NCI-H460 (cell line): ENCODE measurements at regions not wholly inside any gene's neighbourhood (a gene's known extent, or its start where the extent isn't known, plus 50 kb on each side); places are given as distances from the start of the nearest gene placed in this dataset.
"Not testable (repeated sequence)": the region's sequence is repeated elsewhere in the genome, so short reads cannot be mapped to it uniquely, and the experiment has no call there.

ENCODE experiments used
- DNase-seq: peaks from one replicate; pipeline ENCODE4 v3.0.0-alpha.2; 2016; ENCODE audit warnings: low read depth; ENCODE audit errors: extremely low read depth

DNA sequence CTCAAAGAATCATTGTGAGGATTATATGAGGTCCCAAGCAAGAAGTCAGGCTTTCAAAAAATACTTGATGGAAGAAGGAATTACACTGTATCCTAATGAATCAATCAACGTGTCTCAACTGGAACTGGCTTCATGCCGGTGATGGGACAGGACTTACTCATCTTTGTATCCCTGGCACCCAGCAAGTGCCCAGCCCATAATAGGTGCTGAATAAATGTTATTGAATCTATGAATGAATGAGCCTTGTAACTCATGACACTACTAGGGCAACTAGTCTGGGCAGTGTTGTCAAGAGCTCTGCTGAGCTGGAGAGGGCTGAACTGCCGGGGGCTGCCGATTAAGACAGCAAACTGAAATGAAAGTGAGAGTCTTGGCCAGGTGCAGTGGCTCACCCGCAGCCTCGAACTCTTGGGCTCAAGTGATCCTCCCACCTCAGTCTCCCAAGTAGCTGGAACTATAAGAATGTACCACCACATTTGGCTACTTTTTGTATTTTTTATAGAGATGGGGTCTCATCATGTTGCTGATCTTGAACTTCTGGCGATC, 87.2 kb upstream of the KIF5B start:
- no peak for DNase-seq

DNA sequence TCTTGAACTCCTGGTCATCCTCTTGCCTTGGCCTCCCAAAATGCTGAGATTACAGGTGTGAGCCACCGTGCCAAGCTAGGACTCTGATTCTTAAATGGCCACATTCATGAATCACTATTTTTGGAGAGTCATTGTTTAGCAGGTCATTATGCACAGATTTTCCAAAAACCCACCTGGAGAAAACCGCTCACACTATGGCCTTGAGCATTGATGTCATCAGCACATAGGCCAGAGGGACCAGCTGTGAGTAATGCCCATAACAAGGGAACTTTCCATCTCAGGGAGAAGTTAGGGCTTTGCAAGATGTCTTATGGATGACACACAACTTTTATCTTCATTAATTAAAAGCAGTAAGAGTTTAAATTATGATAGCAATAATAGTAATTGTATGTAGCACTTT, 86.4 kb upstream of the KIF5B start:
- DNase-seq, result no peak

DNA sequence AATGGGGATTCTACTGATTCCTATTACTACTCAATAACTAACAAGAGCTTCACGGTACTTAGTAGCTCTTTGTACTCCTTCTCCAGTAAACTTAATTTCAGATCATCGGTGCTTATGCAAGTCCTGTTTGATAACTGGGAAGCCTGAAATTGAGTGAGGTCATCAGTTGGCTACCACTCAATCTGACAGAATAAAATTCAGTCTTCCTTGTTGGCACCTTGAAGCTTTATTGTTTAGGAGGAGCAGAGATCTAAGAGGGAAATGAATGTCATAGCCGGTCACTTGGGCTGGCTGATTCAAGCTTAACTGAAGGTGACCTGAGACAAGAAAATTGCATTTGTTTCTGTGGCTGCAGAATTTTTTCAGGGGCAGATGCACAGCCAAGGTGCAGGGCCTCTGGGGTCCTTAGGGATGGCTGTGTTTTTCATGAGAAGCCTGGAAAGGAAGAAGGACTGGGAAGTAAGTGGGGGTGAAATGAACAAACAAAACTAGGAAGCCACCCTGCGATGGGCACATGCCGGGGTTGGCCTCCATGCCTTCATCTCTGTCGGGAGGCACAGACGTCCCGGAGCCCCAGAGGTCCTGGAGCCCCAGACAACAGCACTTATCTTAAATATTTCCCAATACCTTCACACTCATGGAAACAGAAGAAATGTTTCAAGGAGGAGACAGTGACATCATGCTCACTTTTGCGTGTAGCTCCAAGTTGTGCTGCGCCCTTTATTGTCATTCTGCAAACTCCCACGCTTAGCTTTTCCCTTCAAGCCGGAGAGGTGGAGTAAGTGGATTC, 85.0 kb upstream of the KIF5B start:
- DNase-seq, result no peak

DNA sequence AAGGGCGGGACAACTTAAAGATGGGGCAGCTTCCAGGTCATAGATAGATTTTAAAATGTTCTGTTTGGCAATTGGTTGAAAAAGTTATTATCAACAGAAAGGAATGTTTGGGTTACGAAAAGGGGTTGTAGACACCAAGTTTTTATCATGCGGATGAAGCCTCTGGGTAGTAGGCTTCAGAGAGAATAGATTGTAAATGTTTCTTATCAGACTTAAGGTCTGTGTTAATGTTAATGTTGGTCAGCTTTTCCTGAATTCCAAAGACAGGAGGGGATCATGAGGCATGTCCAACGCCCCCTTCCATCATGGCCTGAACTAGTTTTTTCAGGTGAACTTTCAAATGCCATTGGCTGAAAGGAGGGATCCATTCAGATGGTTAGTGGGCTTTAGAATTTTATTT, 84.2 kb upstream of the KIF5B start:
- DNase-seq, result no peak

DNA sequence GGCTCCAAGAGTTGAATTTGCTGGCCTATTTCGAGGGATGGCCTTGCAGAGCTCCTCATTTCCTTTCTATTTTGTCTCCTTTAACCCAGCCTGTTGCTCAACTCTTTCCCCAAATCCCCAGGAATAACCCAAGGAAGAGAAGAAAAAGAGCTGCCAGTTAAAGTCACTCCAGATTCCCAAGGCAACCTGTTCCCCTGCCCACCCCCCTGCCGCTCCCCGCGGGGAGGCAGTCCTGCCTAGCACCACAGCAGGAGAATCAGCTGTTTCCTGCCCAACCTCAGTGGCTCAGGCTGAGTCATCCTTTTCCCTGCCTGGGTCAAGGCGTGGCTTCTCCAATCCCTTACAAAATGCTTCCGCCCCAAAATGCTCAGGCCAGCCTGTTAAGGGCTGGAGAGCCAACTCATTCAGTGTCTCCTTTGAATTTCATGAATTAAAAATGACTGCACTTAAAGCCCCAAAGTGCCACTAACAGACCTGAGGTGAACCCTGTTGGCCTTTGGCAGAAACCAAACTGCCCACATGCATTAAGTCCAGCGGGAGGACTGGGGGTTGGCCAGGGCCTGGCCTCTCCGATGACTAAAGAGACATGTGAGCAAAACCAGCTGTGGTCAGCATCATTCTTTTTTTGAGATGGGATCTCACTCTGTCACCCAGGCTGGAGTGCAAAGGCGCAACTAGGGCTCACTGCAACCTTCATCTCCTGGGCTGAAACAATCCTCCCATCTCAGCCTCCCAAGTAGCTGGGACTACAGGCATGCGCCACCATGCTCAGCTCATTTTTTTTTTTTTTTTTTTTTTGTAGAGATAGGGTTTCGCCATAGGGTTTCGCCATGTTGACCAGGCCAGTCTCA, 83.2 kb upstream of the KIF5B start:
- DNase-seq, result peak; percentile 78

DNA sequence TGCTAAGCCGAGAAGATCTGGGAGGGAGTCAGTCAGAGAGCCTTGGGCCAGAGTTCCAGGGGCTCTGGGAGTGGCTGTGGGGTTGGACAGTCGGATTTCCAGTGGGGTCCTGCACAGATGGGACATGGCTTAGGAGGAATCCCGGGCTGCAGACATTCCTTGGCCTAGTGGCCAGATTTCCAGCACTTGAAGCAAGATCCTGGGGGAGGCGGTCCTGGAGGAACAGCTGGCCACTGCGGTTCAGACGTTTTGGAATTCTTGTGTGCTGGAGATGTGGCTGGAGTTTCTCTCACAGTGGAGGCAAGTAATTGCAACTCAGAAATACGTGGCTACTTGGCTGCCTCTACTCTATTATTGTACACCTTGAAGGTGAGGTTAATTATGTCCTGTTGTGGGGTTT, 80.7 kb upstream of the KIF5B start:
- not testable (repeated sequence) for DNase-seq

DNA sequence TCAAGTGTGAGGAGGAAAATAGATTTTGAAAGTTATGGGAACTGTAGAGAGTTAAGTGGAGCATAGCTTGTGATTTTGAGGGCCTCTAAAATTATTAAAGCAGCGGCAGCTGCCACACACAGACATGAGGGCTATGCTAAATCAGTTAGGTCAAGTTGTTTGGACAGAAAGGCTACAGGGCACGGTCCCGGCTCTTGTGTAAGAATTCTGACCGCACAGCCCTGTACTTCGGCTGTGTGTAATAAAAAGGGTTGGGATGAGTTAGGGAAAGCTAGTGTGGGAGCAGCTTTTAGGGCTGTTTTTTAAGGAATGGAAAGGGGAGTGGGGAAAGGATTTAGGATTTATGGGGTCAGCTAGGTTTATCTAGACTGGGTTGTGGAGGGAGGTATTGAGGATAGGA, 79.6 kb upstream of the KIF5B start:
- not testable (repeated sequence) for DNase-seq

DNA sequence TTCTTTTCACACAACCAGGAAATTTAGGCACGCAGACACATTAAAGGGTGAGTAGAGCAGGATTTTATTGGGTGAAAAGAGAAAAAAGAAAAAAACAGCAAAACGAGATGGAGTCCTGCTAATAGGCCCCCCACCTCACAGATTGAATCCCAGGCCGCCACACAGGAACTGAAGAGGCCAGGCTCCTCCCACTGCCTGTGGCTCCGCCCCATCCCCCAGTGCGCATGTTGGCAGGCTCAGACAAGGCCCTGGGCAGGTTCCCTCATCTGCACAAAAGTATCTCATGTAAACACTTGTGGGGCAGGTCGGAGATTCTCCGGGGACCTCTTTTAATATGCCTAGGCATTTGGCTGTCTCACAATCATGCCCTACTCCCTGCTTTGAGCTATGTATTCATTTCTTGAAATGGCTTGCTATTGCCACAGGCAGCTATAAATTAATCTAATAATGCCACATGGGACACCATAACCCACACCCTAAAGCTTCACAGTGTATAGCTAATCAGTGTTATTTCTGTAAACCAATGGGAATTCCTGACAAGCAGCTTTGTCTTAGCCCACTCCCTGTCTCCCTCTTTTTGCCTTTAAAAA, 76.2 kb upstream of the KIF5B start:
- DNase-seq, result no peak

DNA sequence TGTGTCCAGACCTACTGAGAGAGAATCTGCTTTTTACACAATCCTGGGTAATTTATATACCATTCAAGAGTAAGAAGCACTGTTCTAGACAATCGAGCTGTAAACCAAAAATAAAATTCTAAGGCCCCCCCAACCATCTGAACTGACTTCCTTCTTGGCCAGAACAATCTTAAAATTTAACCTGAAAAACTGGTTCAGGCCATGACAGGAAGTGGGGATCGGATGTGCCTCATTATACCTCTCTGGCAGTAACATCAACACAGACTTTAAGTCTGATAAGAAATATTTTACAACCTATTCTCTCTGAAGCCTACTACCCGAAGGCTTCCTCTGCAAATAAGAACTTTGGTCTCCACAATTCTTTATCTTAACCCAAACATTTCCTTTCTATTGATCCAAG, 75.2 kb upstream of the KIF5B start:
- no peak for DNase-seq

DNA sequence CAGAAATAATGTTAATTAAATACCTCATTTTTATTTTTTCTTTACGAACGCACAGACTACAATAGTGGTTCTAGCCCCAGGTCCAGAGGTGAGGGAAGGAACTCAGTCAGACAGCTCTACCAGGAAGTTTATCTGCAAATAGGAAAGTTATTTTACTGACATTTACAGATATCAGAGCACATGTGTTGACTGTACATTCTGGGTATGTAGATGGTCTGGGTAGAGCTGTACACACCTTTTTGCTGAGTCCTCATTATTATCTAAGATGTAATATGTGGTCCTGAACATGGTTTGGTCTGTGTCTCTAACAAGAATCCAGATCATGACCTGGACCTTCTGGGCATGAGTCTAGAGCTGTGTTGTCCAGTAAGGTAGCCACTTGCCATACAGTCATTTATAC, 74.6 kb upstream of the KIF5B start:
- DNase-seq, result no peak

DNA sequence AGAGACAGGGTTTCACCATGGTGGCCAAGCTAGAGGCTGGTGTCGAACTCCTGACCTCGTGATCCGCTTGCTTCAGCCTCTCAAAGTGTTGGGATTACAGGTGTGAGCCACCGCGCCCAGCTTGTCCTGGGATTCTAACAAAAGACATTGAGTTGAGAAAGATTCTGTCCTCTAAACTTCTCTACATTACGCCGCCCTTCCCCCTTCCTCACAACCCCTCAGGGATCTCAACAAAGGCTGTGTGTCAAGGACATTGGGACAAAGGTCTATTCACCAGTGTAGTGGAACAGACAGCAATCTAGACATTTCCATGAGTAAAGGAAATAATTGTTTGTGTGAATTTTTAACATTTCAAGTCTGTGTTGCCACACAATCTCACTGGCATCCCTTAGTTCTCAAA, 68.8 kb upstream of the KIF5B start:
- no peak for DNase-seq

DNA sequence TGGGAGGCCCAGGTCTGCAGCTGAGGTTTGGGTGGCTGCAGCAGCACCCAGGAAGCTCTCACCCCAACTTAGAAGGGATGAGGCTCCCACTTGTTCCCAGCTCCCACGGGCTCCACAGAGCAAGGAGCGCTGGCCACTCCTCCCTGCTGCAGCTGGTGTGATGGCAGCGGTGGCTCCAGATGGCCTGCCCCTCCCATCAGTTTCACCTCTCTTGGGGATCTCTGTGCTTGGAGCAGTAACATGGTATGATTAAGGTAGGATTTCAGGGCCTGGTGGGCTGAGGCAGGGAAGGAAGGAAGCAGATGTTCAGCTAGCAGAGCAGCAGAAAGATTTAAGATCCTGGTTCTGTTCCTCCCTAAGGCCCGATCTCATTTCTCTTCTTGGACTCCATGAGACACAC, 66.8 kb upstream of the KIF5B start:
- DNase-seq, result no peak

DNA sequence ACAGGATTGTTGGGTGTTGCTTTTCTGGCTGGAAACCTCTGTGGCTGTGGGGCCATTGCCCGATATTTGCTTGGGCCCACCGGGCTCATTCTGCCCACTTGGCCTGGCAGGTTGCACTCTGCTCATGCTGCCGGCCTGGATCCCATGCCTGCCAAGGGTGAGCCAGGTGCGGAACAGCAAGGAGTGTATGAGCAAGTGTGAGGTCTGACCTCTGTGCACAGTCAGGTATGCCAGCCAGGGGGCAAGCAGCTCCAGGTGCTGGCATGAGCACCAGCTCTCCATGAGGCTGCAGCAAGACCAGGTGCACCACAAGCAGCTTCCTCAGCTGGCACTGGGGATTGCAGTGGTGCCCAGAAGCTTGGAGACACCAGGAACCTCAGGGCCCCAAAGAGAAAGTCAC, 65.4 kb upstream of the KIF5B start:
- no peak for DNase-seq

DNA sequence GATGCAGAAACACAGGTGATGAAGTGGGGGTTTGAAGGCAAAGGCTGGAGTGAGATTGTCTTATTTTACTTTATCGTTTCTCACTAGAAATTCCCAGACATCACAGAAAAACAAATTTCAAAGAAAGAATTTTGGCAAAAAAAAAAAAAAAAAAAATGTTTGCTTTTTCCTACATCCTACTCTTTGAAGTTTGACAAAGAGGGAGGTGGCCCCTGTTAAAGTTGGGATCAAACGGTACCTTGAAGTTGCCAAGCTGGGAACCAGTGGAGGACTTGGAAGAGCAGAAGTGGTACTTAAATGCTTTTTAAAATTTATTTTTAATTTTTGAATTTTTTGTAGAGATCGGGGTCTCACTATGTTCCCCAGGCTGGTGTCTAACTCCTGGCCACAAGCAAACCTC, 63.9 kb upstream of the KIF5B start:
- DNase-seq, result no peak

DNA sequence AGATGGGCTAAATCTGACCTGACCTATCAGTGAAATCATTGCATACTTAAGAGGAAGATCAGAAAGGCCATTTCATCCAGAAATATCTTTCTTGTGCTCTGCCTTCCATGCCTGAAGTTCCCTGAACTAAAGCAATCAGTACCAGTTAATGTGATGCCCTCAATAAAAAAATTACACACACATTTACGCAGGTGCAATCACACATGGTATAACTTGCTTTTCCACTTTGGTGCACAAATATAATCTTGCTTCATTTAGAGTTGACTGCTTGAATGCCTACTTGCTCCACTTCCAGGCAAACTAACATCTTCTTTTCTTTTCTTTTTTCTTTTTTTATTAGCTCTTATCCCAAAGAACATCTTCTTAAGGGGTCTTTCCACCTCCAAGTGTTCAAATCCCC, 58.3 kb upstream of the KIF5B start:
- DNase-seq, result no peak

DNA sequence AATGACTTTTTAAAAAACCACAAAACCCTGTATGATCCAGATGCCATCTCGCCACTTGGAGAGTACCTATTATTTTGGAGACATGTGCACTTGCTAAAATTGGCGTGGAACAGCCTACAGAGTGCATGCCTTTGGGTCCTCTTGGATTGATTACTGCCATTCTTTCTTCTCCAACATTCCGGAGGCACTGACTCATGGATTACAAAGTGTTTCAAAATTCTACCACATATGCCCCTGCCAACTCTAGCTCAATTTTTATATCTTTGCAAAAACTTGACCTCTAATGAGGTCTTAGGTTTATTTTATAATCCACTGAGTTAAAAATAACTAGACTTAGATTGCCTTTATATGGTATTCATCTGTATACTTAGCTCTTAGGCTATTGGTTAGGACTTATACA, 55.8 kb upstream of the KIF5B start:
- peak; percentile 46 for DNase-seq

DNA sequence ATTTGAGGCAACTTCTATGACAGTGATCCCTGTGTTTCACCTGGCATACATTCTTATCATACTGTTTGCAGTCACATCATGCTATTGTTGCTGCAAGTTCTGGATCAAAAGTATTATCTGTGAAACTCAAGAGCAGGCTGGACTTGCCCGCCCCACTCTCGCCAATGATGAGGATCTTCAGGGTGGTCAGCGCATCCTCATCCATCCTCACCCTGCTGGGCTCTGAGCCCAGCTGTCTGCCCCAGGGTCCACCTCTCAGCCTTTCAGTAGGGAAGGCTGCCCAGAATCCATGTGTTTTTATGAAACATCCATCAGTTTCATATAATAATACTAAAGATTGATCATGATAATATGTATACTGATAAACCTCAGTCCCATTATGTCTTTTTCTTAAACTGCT, 55.4 kb upstream of the KIF5B start:
- no peak for DNase-seq

DNA sequence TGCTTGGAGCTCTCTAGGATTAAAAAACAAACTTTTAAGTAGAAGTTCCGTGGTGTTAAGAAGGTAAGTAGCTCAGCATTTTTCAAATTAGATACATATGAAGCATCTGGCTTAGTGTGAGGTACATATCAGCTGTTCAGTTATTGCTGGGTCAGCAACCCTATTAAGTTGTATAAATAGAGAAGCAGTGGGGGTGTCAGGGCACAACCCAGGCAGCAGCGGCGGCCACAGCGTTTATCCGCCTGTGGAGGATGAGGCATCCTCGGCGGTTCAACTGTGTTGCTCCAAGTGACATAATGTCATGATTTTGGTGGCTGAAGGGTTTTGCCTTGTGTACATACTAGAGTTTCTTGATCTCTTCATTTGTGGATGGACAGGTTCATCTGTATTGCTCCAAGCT, 54.6 kb upstream of the KIF5B start:
- no peak for DNase-seq

DNA sequence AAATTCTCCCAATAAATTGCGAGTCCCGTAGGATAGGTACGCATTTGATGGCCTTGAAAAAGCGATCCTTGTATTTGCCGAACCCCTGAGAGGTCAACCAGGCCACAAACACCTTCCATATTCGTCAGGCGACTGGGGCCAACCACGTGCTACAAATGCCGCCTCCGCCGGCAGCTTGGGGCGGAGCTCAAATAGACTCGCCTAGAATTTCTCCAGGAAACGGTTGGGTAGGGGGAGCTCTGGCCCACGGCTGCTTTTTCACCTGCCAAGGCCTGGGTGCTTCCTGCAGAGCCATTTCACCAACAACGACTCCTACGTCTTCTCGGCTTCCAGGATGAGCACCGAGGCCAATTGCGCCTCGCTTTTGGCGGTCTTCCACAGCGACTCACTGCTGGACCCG, 53.4 kb upstream of the KIF5B start:
- DNase-seq, result no peak
